ENCODE measurements at regions not wholly inside any gene's neighbourhood (a gene's known extent, or its start where the extent isn't known, plus 50 kb on each side); places are given as distances from the start of the nearest gene placed in this dataset.

GRCh38 chr4:137376312-137376711 is 156.0 kb downstream of the PCDH18 start:
- no peak overlapping the region for H2AFZ ChIP-seq (replicated peaks; ENCODE audit: low read length, poor library complexity)
- H4K8ac ChIP-seq (ENCODE audit: low read depth in 2 of 2, low read length in 2 of 2) = no peak overlapping the region
- H3K9me1 ChIP-seq (ENCODE audit: insufficient read depth, low read length) = no peaks in the 10 kb centered on the region
- H3K9ac ChIP-seq (ENCODE audit: low read depth, low read length) = no peak overlapping the region
- H2AK5ac ChIP-seq (ENCODE audit: low read depth, low read length) = no peak overlapping the region
- CTCF ChIA-PET = no interaction called here
- no TSS peak for BruUV-seq (replicated peaks)
- H3K4ac ChIP-seq (ENCODE audit: low read depth, low read length) = no peak overlapping the region
- no peak overlapping the region for H2AK9ac ChIP-seq (replicated peaks; ENCODE audit: low read depth, low read length, poor library complexity)
- TF ChIP-seq RCOR1 (IDR thresholded peaks at IDR 0.05; ENCODE audit: insufficient replicate concordance, low read length) (no peak), ELK1 (IDR thresholded peaks at IDR 0.05; ENCODE audit: borderline replicate concordance, low read depth, low read length) (no peak), POLR2A (IDR thresholded peaks at IDR 0.05; ENCODE audit: low read depth, low read length) (no peak), SMC3 (IDR thresholded peaks at IDR 0.05; ENCODE audit: low read depth, low read length) (no peak), BHLHE40 (IDR thresholded peaks at IDR 0.05; ENCODE audit: low read depth, low read length) (no peak), CHD1 (IDR thresholded peaks at IDR 0.05; ENCODE audit: low read depth, low read length) (no peak), RFX5 (IDR thresholded peaks at IDR 0.05; ENCODE audit: low read depth, low read length) (no peak), CEBPB (IDR thresholded peaks at IDR 0.05; ENCODE audit: low read depth, low read length) (no peak), MXI1 (IDR thresholded peaks at IDR 0.05; ENCODE audit: borderline replicate concordance, low read depth, low read length) (no peak), FOS (IDR thresholded peaks at IDR 0.05; ENCODE audit: low read depth, low read length) (no peak), NFE2L2 (IDR thresholded peaks at IDR 0.05; ENCODE audit: low read depth, low read length) (no peak), USF2 (IDR thresholded peaks at IDR 0.05; ENCODE audit: low read depth, low read length) (no peak), CTCF (conservative IDR thresholded peaks at IDR 0.05; ENCODE audit: low read depth, low read length) (no peak), MAFK (IDR thresholded peaks at IDR 0.05; ENCODE audit: low read depth, low read length) (no peak), RAD21 (IDR thresholded peaks at IDR 0.05; ENCODE audit: low read length) (no peak), MAZ (IDR thresholded peaks at IDR 0.05; ENCODE audit: borderline replicate concordance, low read depth, low read length) (no peak)
- no peak overlapping the region for H2BK120ac ChIP-seq (ENCODE audit: low read depth, low read length)
- no peak overlapping the region for H3K14ac ChIP-seq (replicated peaks; ENCODE audit: low read depth, low read length)
- dilution Hi-C loops (cut with HindIII; ENCODE audit: low sequenced_read_pairs, unreplicated experiment) (no loop called here), in situ Hi-C loops (cut with MboI; ENCODE audit: low sequenced_read_pairs) (no loop called here), intact Hi-C loops (cut with micrococcal nuclease) (loop anchor here (10.0 kb wide), 1 partner anchor 252 kb away; no protein-coding TSS in a partner anchor)
- H2BK5ac ChIP-seq (ENCODE audit: low read depth, low read length, poor library complexity, severe bottlenecking) = no peak overlapping the region
- H3K36me3 ChIP-seq (ENCODE audit: control insufficient read depth, insufficient read depth, low read length) = no peaks in the 10 kb centered on the region
- no peak overlapping the region for H3K4me2 ChIP-seq (ENCODE audit: low read depth, low read length)
- POLR2A ChIA-PET (ENCODE audit: unreplicated experiment) = no interaction called here
- no CpG with 5 or more reads among the region's 2 CpGs for WGBS, 2 experiments (ENCODE audit: extremely low coverage in 2 of 2, insufficient read length in 1 of 2)
- H3K18ac ChIP-seq (ENCODE audit: low read depth, low read length) = no peak overlapping the region
- H3K27ac ChIP-seq (ENCODE audit: insufficient read depth, low read length) = no peak overlapping the region
- DNase-seq (no peak), ATAC-seq (ENCODE audit: low read depth) (no peak)
- no peak overlapping the region for H4K91ac ChIP-seq (ENCODE audit: insufficient read depth, low read depth, low read length)
- H3K23ac ChIP-seq (ENCODE audit: low read depth, low read length) = no peak overlapping the region
- no peak overlapping the region for H2BK15ac ChIP-seq (ENCODE audit: low read depth, low read length)
- H2BK20ac ChIP-seq (ENCODE audit: low read depth, low read length) = no peak overlapping the region
- no peak overlapping the region for H4K5ac ChIP-seq (ENCODE audit: low read depth, low read length)
- H3K9me3 ChIP-seq (ENCODE audit: control insufficient read depth, insufficient read depth, low read length) = no peaks in the 10 kb centered on the region
- no peak overlapping the region for H3K4me3 ChIP-seq (ENCODE audit: insufficient read depth, low read depth, low read length)
- no peak overlapping the region for H3K56ac ChIP-seq (ENCODE audit: extremely low read depth, insufficient read depth, low read length)
- H4K20me1 ChIP-seq (ENCODE audit: insufficient read depth, low read length) = no peaks in the 10 kb centered on the region
- peaks cover 4% of the 10 kb centered on the region; the same call in 1 of the 2 replicates for H3K4me1 ChIP-seq (ENCODE audit: control insufficient read depth, insufficient read depth, low read length)
- no peaks in the 10 kb centered on the region for H3K27me3 ChIP-seq (ENCODE audit: control insufficient read depth, insufficient read depth, low read length)
- no peaks in the 10 kb centered on the region for H3K79me1 ChIP-seq (ENCODE audit: low read depth in 1 of 2, low read length in 2 of 2)

Measured in IMR-90 (cell line).